ENCODE measurements at regions not wholly inside any gene's neighbourhood (a gene's known extent, or its start where the extent isn't known, plus 50 kb on each side); places are given as distances from the start of the nearest gene placed in this dataset.

DNA sequence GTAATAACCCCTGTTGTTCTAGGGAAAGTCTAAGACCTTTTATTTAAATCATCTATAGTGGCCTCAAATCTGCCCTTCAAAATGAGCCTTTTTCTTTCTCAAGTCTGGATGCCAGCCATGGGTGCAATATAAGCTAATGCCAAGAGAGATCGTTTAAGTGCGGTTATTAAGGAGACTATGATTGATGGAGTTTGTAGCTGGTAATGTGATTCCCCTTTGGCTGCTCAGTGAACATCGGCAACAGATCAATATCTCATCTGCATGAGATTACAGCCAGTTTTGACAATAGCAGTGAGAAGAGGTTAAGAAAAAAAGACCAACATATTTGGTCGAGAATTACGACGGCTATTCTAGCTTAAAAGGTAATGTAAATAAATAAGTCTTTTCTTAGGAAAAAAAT is 1049.4 kb upstream of the NUDT12 start:
- H3K4me1 ChIP-seq = no peaks in the 10 kb centered on the region
- H3K27me3 ChIP-seq = no peaks in the 10 kb centered on the region
- TF ChIP-seq POLR2A (IDR thresholded peaks at IDR 0.05) = no peak
- 84 to 89% methylated on average over 6 of the region's 6 CpGs for WGBS, 2 donors
- H3K27ac ChIP-seq = no peak overlapping the region
- no peak overlapping the region for H3K4me3 ChIP-seq
- no peaks in the 10 kb centered on the region for H3K9me3 ChIP-seq
- intact Hi-C loops (cut with DNase I) = no loop called here
- DNase-seq = no peak
- no peaks in the 10 kb centered on the region for H3K36me3 ChIP-seq

DNA sequence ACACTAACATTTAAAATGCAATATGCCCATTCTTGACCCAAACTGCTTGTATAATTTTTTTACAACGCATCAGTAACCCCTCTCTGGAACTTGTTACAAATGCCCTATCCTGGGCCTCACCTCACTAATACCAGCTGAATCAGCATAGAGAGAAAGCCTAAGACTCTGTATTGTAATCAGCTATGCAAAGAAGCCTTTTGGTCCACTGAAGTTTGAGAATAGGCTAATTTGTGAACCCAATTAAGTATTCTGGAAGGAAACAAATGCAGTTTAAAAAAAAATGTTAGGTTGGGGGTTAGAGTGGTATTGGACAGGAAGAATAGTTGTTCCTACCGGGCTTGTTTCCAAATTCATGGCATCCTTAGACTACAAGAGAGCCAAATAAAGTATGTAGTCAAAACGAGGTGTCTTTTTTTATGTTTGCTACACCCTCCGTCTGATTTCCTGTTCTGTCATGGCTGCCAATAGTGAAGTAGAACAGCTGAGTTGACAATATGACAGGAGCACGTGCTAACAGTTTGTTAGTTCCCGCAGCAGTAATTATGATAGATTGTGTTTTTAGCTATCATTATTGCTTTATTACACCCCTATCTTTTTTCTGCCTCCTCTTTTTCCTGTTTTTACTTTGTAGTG is 1048.7 kb upstream of the NUDT12 start:
- intact Hi-C loops (cut with DNase I) = no loop called here
- no peak for DNase-seq
- H3K27me3 ChIP-seq = no peaks in the 10 kb centered on the region
- no peak overlapping the region for H3K27ac ChIP-seq
- H3K4me1 ChIP-seq = no peaks in the 10 kb centered on the region
- no peak for TF ChIP-seq POLR2AphosphoS5 (IDR thresholded peaks at IDR 0.05)
- no peak for TF ChIP-seq POLR2A (IDR thresholded peaks at IDR 0.05)
- no peak for TF ChIP-seq EP300 (IDR thresholded peaks at IDR 0.05)
- TF ChIP-seq, protein P1, sequence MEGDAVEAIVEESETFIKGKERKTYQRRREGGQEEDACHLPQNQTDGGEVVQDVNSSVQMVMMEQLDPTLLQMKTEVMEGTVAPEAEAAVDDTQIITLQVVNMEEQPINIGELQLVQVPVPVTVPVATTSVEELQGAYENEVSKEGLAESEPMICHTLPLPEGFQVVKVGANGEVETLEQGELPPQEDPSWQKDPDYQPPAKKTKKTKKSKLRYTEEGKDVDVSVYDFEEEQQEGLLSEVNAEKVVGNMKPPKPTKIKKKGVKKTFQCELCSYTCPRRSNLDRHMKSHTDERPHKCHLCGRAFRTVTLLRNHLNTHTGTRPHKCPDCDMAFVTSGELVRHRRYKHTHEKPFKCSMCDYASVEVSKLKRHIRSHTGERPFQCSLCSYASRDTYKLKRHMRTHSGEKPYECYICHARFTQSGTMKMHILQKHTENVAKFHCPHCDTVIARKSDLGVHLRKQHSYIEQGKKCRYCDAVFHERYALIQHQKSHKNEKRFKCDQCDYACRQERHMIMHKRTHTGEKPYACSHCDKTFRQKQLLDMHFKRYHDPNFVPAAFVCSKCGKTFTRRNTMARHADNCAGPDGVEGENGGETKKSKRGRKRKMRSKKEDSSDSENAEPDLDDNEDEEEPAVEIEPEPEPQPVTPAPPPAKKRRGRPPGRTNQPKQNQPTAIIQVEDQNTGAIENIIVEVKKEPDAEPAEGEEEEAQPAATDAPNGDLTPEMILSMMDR (IDR thresholded peaks at IDR 0.05) = no peak
- WGBS, 2 donors = 28 to 44% methylated on average over 6 of the region's 6 CpGs
- H3K9me3 ChIP-seq = no peaks in the 10 kb centered on the region
- no peak overlapping the region for H3K4me3 ChIP-seq
- no peaks in the 10 kb centered on the region for H3K36me3 ChIP-seq

DNA sequence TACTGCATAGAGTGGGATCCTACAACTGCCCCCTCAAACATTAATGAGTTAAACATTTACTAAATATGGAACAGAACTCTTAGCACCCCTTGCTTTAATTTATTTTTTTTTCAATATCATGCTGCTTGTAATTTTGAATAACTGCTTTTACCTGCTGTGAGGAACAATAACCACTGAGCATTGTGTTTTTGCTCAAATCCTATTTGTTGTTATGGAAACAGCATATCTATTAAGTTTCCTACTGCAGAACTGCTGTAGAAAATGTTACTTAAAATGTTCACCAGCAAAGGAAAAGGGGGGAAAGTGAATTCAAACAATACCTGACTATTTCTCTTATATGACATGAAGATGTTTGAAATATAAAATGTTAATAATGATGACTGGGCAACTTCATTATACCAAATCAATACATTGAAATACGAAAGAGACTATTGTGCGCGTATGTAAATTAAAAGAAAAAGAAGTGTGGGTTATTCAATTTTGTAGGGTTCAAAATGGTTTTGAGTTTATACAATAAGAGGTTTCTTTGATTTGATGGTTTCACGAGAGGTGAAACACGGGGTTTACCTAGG is 1043.8 kb upstream of the NUDT12 start:
- no peaks in the 10 kb centered on the region for H3K27me3 ChIP-seq
- no peaks in the 10 kb centered on the region for H3K36me3 ChIP-seq
- DNase-seq = no peak
- peaks cover 0 to 3% (median 0%) of the 10 kb centered on the region in 4 donors for H3K9me3 ChIP-seq
- TF ChIP-seq POLR2A (IDR thresholded peaks at IDR 0.05) = no peak
- no peak for TF ChIP-seq POLR2AphosphoS5 (IDR thresholded peaks at IDR 0.05)
- no peak for TF ChIP-seq EP300 (IDR thresholded peaks at IDR 0.05)
- TF ChIP-seq, protein P1 (IDR thresholded peaks at IDR 0.05) = no peak
- no peak overlapping the region for H3K27ac ChIP-seq
- no peaks in the 10 kb centered on the region for H3K4me1 ChIP-seq
- WGBS, 2 donors = 76 to 77% methylated on average over 5 of the region's 5 CpGs
- no peak overlapping the region for H3K4me3 ChIP-seq
- intact Hi-C loops (cut with DNase I) = no loop called here

DNA sequence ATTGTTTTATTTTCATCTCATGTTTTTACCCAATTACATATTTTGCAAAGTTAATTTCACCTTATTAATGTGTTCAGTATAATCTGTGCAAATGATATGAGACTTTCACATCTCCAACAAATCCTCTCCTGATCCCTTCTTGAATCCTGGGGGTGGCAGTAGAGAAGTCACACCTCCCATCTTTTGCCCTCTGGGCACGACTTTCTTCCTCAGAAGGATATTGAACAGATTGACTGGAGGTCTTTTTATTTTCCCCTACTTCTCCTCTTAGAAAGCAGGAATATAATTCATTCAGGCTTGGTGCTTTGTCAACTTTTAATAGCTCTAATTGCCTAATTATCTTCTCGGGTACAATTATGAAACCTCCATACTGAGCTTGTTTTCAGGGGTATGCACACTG is 1037.1 kb upstream of the NUDT12 start:
- H3K4me3 ChIP-seq = no peak overlapping the region
- 77% methylated on average over 2 of the region's 2 CpGs for WGBS, 2 donors
- intact Hi-C loops (cut with DNase I) = no loop called here
- TF ChIP-seq EP300 (IDR thresholded peaks at IDR 0.05) (no peak), POLR2AphosphoS5 (IDR thresholded peaks at IDR 0.05) (no peak), POLR2A (IDR thresholded peaks at IDR 0.05) (no peak)
- TF ChIP-seq, protein P1 (IDR thresholded peaks at IDR 0.05) = no peak
- DNase-seq = no peak
- peaks cover 0 to 3% (median 2%) of the 10 kb centered on the region in 4 donors for H3K9me3 ChIP-seq
- H3K36me3 ChIP-seq = no peaks in the 10 kb centered on the region
- H3K27me3 ChIP-seq = no peaks in the 10 kb centered on the region
- no peak overlapping the region for H3K27ac ChIP-seq
- no peaks in the 10 kb centered on the region for H3K4me1 ChIP-seq

DNA sequence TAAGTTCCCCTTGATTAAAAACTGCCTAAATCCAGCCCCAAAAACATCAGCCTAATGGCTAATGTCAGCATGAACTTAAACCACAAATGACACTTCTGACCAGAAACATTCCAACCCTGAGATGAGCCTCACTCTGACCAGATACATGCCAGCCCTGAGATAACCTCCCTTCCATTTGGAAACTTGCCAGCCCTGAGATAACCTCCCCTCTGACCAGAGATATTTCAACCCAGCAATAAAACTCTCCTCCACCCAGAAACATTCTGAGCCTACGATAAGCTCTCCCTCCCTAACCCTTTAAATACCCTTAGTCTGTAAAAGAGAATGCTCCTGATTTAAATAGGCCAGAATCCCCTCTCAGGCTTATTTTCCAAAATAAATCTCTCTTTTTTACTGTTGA is 1035.7 kb upstream of the NUDT12 start:
- Histone ChIP-seq H3K4me3 (no peak overlapping the region), H3K27me3 (no peaks in the 10 kb centered on the region), H3K9me3 (peaks cover under 1 to 3% (median 2%) of the 10 kb centered on the region in 4 donors), H3K27ac (no peak overlapping the region), H3K36me3 (no peaks in the 10 kb centered on the region), H3K4me1 (no peaks in the 10 kb centered on the region)
- DNase-seq = no peak
- WGBS, 2 donors = 0% methylated on average over 1 of the region's 1 CpG
- intact Hi-C loops (cut with DNase I) = no loop called here
- TF ChIP-seq, protein P1 (IDR thresholded peaks at IDR 0.05) = no peak
- TF ChIP-seq POLR2A (IDR thresholded peaks at IDR 0.05) = no peak
- no peak for TF ChIP-seq POLR2AphosphoS5 (IDR thresholded peaks at IDR 0.05)
- no peak for TF ChIP-seq EP300 (IDR thresholded peaks at IDR 0.05)

Data from sigmoid colon (tissue), 6 donors.